Activated B cell treated with CpG ODN at 0.5 μM for 24 hours (primary cell): ENCODE measurements at regions not wholly inside any gene's neighbourhood (a gene's known extent, or its start where the extent isn't known, plus 50 kb on each side); places are given as distances from the start of the nearest gene placed in this dataset.

Experiments used
- ATAC-seq: fragments of 200-7000 bp; cut with Tn5 transposase; one replicate; pipeline ENCODE4 v1.10.0; 2021; ENCODE audit warnings: low read depth, mild to moderate bottlenecking, moderate library complexity
- CTCF ChIA-PET: fragments of 350-600 bp; sonication (Branson Sonifier 250); formaldehyde crosslinking; loops from one replicate; lab custom pipeline; 2021; ENCODE audit warnings: antibody characterized with exemption; lab: Charles Lee
- POLR2A ChIA-PET: fragments of 350-600 bp; sonication (Branson Sonifier 250); formaldehyde crosslinking; loops from one replicate; lab custom pipeline; 2021; ENCODE audit warnings: antibody characterized with exemption; lab: Charles Lee
- DNase-seq: peaks from one replicate; pipeline ENCODE4 v3.0.0; 2022
- H3K27ac Mint-ChIP-seq: one replicate; pipeline ENCODE4 v1.8.0; 2020; ENCODE audit warnings: mixed read lengths
- H3K27me3 Mint-ChIP-seq: one replicate; pipeline ENCODE4 v1.8.0; 2021; ENCODE audit warnings: mixed read lengths
- H3K36me3 Mint-ChIP-seq: one replicate; pipeline ENCODE4 v1.8.0; 2021; ENCODE audit warnings: low read depth, mixed read lengths
- H3K4me1 Mint-ChIP-seq: one replicate; pipeline ENCODE4 v1.8.0; 2021; ENCODE audit warnings: mixed read lengths
- H3K4me3 Mint-ChIP-seq: one replicate; pipeline ENCODE4 v1.8.0; 2020; ENCODE audit warnings: mild to moderate bottlenecking, mixed read lengths
- H3K9me3 Mint-ChIP-seq: one replicate; pipeline ENCODE4 v1.8.0; 2020; ENCODE audit warnings: mixed read lengths
- CTCF ChIP-seq: fragments of 200-600 bp; IDR thresholded peaks from one replicate; pipeline ENCODE4 v1.8.0; 2022; ENCODE audit warnings: antibody characterized with exemption, mild to moderate bottlenecking
- intact Hi-C: fragments of 100-400 bp; cut with micrococcal nuclease; formaldehyde crosslinking; loops from one replicate; pipeline ENCODE4 v1.15.1; 2024

GRCh38 chr9:136611606-136612005 is 51.1 kb upstream of the EGFL7 start:
- ATAC-seq = no peak
- H3K27me3 Mint-ChIP-seq = peaks cover 3% of the 10 kb centered on the region
- ChIA-PET POLR2A (no interaction called here), CTCF (no interaction called here)
- H3K9me3 Mint-ChIP-seq = no peaks in the 10 kb centered on the region
- no peak overlapping the region for H3K4me3 Mint-ChIP-seq
- TF ChIP-seq CTCF = no peak
- no peaks in the 10 kb centered on the region for H3K36me3 Mint-ChIP-seq
- intact Hi-C loops = no loop called here
- no peak overlapping the region for H3K27ac Mint-ChIP-seq
- DNase-seq = no peak
- peaks cover 10% of the 10 kb centered on the region for H3K4me1 Mint-ChIP-seq

GRCh38 chr9:136611119-136611518 is 51.6 kb upstream of the EGFL7 start:
- H3K4me3 Mint-ChIP-seq = no peak overlapping the region
- CTCF ChIA-PET = no interaction called here
- no peaks in the 10 kb centered on the region for H3K36me3 Mint-ChIP-seq
- no peaks in the 10 kb centered on the region for H3K9me3 Mint-ChIP-seq
- TF ChIP-seq CTCF = no peak
- H3K27ac Mint-ChIP-seq = no peak overlapping the region
- ATAC-seq (no peak), DNase-seq (no peak)
- POLR2A ChIA-PET = no interaction called here
- peaks cover 3% of the 10 kb centered on the region for H3K27me3 Mint-ChIP-seq
- peaks cover 9% of the 10 kb centered on the region for H3K4me1 Mint-ChIP-seq
- intact Hi-C loops = no loop called here

GRCh38 chr9:136610426-136610825 is 52.3 kb upstream of the EGFL7 start:
- Mint-ChIP-seq H3K4me1 (peaks cover 2% of the 10 kb centered on the region), H3K27ac (no peak overlapping the region), H3K9me3 (no peaks in the 10 kb centered on the region), H3K27me3 (peaks cover 7% of the 10 kb centered on the region), H3K4me3 (no peak overlapping the region), H3K36me3 (no peaks in the 10 kb centered on the region)
- TF ChIP-seq CTCF = no peak
- ChIA-PET POLR2A (no interaction called here), CTCF (no interaction called here)
- intact Hi-C loops = no loop called here
- no peak for DNase-seq
- ATAC-seq = no peak

GRCh38 chr9:136609838-136610311 is 52.8 kb upstream of the EGFL7 start:
- intact Hi-C loops = no loop called here
- TF ChIP-seq CTCF = no peak
- POLR2A ChIA-PET = no interaction called here
- no peak for DNase-seq
- no peaks in the 10 kb centered on the region for H3K4me1 Mint-ChIP-seq
- no peak overlapping the region for H3K4me3 Mint-ChIP-seq
- ATAC-seq = no peak
- CTCF ChIA-PET = no interaction called here
- H3K36me3 Mint-ChIP-seq = no peaks in the 10 kb centered on the region
- no peak overlapping the region for H3K27ac Mint-ChIP-seq
- no peaks in the 10 kb centered on the region for H3K9me3 Mint-ChIP-seq
- H3K27me3 Mint-ChIP-seq = peaks cover 8% of the 10 kb centered on the region

GRCh38 chr9:136609160-136609475 is 53.6 kb upstream of the EGFL7 start:
- Mint-ChIP-seq H3K27me3 (peaks cover 11% of the 10 kb centered on the region), H3K27ac (no peak overlapping the region), H3K9me3 (no peaks in the 10 kb centered on the region), H3K4me1 (no peaks in the 10 kb centered on the region), H3K36me3 (no peaks in the 10 kb centered on the region), H3K4me3 (no peak overlapping the region)
- no peak for DNase-seq
- no peak for ATAC-seq
- intact Hi-C loops = no loop called here
- ChIA-PET CTCF (no interaction called here), POLR2A (no interaction called here)
- no peak for TF ChIP-seq CTCF
